GM12873 (cell line): ENCODE measurements at regions not wholly inside any gene's neighbourhood (a gene's known extent, or its start where the extent isn't known, plus 50 kb on each side); places are given as distances from the start of the nearest gene placed in this dataset.

ENCODE experiments used
- TF ChIP-seq, protein P1 (sequence below): IDR thresholded peaks from 2 replicates; pipeline ENCODE4 v1.5.1; 2012; ENCODE audit warnings: low read depth, mild to moderate bottlenecking, moderate library complexity, low read length, control low read depth; ENCODE audit not compliant: insufficient read depth; ENCODE audit errors: missing control alignments

DNA sequence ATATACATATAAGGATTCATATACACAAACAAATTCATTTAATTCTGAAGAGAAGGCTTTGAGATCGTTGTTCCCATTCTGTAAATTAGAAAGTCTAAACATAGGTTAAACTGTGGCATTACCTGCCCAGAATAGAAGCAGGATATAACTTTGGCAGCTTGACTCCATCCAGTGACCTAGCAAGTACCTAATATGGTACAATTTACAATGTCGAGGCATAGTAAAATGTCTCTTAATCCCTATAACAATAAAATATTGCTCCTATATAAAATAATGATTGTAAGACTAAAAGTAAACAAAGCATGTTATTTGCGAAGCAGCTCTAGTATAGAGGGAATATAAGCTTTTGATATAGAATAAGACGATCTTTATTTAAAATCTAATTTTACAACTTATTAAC lies 756.0 kb downstream of the LUZP2 start:
- TF ChIP-seq, protein P1, sequence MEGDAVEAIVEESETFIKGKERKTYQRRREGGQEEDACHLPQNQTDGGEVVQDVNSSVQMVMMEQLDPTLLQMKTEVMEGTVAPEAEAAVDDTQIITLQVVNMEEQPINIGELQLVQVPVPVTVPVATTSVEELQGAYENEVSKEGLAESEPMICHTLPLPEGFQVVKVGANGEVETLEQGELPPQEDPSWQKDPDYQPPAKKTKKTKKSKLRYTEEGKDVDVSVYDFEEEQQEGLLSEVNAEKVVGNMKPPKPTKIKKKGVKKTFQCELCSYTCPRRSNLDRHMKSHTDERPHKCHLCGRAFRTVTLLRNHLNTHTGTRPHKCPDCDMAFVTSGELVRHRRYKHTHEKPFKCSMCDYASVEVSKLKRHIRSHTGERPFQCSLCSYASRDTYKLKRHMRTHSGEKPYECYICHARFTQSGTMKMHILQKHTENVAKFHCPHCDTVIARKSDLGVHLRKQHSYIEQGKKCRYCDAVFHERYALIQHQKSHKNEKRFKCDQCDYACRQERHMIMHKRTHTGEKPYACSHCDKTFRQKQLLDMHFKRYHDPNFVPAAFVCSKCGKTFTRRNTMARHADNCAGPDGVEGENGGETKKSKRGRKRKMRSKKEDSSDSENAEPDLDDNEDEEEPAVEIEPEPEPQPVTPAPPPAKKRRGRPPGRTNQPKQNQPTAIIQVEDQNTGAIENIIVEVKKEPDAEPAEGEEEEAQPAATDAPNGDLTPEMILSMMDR: no peak

DNA sequence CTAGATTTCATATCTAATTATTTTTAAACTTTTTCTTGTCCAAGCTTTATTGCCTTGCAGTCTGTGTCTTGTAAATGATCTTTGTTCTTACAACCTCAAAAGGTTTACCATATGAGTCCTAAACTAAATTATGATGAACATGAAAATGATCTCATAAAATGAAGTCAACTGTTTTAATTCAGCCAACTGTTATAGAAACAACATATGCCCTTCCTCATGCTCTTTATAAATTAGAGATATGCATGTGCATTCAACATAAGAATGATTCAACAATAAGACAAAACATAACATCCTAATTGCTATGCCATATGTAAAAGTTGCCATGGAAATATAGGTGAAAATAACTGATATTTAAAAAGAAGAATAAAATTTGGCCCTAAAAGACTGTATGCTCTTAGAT lies 774.4 kb downstream of the LUZP2 start:
- TF ChIP-seq, protein P1: no peak

DNA sequence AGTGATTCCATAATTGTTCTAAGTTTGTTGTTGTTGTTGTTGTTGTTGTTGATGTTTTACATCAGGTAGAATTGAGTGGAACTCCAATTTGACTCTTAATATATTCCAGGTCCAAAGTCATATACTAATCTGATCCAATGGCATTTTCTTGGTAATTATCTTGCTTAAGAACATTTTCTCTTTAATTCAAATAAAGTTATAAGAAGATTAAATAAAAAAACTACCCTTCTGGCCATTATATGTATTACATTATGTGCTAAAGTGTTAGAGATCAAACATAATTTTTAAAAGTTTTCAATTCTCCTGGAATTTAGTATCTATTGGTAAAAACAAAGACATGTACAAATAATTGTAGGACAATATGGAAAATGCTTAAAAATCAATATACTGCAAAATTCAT lies 775.4 kb downstream of the LUZP2 start:
- TF ChIP-seq, protein P1: no peak

DNA sequence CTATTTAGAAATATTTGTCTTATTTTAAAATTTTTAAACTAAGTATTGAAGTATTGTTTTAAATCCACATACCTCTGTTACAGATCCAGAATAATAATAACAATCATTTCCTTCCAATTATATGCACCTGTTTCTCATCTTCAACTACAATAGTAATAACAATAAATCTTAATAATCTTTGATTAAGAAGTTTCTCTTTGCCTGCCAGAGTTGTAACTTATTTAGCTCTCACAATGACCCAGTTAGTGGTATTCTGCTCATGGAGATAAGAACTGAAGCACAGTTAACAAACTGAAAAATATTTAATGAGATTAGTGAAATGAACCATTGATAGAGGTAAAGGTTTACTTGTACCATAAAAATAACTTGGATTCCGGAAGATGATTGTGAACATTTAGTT lies 796.3 kb downstream of the LUZP2 start:
- TF ChIP-seq, protein P1: no peak

DNA sequence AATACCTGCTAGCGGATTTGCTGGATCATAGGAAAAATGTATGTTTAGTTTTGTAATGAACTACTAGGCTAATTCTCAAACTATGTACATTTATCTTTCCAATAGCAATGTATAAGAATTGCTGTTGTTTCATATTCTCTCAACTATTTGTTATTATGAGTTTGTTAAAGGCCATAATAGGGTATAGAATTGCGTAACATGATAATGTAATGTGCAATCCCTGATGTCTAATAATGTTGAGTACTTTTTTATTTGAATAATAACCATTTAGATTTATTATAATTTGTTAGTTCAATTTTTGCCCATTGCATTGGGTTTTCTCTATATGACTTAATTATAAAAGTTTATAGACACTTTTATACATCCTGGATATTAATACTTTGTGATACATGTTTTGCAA lies 801.6 kb downstream of the LUZP2 start:
- TF ChIP-seq, protein P1: no peak

DNA sequence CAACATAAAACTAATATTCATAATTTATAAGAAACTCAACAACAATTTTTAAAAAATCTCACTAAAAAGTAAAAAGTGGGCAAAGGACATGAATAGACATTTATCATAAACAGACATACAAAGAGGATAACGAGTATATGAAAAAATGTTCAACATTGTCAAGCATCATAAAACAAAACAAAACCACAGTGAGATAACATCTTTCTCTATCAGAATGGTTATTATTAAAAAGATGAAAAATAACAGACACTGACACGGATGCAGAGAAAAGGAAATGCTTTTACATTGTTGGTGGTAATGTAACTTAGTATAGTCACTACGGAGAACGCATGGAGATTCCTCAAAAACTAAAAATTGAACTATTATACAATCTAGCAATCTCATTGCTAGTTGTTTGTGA lies 813.0 kb downstream of the LUZP2 start:
- TF ChIP-seq, protein P1: no peak

DNA sequence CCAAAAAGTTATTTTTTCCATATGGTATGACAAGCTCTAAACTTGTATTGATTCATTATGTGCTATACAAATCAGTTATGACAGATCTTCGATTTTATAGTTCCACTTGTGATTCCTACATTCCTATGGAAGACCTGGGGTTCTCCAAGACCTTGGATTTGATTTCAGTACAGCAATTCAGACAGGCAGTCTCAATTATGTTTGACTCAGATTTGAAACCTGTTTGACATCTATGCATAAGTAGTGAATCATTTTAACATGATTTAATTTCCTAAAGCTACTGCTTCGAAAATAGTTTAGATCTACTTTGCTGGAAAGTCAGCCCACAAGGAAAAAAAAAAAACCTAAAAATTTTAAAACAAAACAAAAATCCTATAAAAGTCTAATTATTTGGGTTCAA lies 820.4 kb downstream of the LUZP2 start:
- TF ChIP-seq, protein P1: no peak

DNA sequence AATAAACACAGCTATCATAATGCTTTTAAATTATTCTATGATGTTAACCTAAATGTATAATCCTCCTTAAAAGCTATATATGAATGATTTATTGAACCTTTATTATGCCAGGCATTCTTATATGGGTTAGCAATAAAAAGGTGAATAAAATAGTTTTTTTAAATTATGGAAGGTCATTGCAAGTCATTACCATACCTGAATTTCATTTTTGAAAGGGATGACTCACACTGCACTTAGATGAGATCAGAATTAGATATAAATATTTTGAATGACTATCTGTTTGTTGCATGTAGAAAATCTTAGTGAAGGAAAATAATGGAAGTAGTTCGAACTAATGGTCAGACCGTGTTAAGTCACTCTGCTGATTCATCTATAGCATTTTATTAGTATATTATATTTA lies 822.3 kb downstream of the LUZP2 start:
- TF ChIP-seq, protein P1: no peak
